GM23338 (cell line): ENCODE measurements at regions not wholly inside any gene's neighbourhood (a gene's known extent, or its start where the extent isn't known, plus 50 kb on each side); places are given as distances from the start of the nearest gene placed in this dataset.

Experiments
- CREB1 ChIP-seq: fragments of 250-450 bp; sonication (Bioruptor Pico); IDR thresholded peaks from 2 replicates; pipeline ENCODE4 v1.5.0; 2020; ENCODE audit warnings: low read depth, mild to moderate bottlenecking, moderate library complexity
- EZH2 ChIP-seq: fragments of 200-600 bp; sonication (generic); IDR thresholded peaks from one replicate; pipeline ENCODE4 v1.8.0; 2017; ENCODE audit warnings: antibody characterized with exemption, mild to moderate bottlenecking, low read depth; ENCODE audit not compliant: unreplicated experiment
- EZH2phosphoT487 ChIP-seq: fragments of 200-600 bp; sonication (generic); IDR thresholded peaks from one replicate; pipeline ENCODE4 v1.8.1; 2018; ENCODE audit warnings: antibody characterized with exemption; ENCODE audit not compliant: unreplicated experiment
- JUNB ChIP-seq: IDR thresholded peaks from one replicate; pipeline ENCODE4 v1.6.1; 2016; ENCODE audit warnings: antibody characterized with exemption; ENCODE audit not compliant: unreplicated experiment
- NANOG ChIP-seq: IDR thresholded peaks from 2 replicates; pipeline ENCODE4 v1.6.1; 2016; ENCODE audit warnings: antibody characterized with exemption, borderline replicate concordance
- POLR2AphosphoS5 ChIP-seq: IDR thresholded peaks from 2 replicates; pipeline ENCODE4 v1.6.1; 2016; ENCODE audit warnings: antibody characterized with exemption, low read depth
- STAT1 ChIP-seq: IDR thresholded peaks from one replicate; pipeline ENCODE4 v1.6.1; 2016; ENCODE audit warnings: antibody characterized with exemption; ENCODE audit not compliant: unreplicated experiment
- ZNF331 ChIP-seq: fragments of 250-450 bp; sonication (Bioruptor Pico); IDR thresholded peaks from 2 replicates; pipeline ENCODE4 v1.5.0; 2020; ENCODE audit warnings: low read depth, mild to moderate bottlenecking, moderate library complexity
- TF ChIP-seq, protein P1 (sequence below), 2 experiments: fragments of 200-600 bp in 1 of 2; sonication (generic) in 1 of 2; conservative IDR thresholded peaks; 2 replicates each; pipeline versions ENCODE4 v1.5.1 to v1.6.1; 2016 to 2017; ENCODE audit warnings: antibody characterized with exemption in 2 of 2, low read depth in 2 of 2, mild to moderate bottlenecking in 2 of 2, moderate library complexity in 1 of 2
- TF ChIP-seq, protein P2 (sequence below): IDR thresholded peaks from 2 replicates; pipeline ENCODE4 v1.6.1; 2016; ENCODE audit warnings: antibody characterized with exemption
- TF ChIP-seq, protein P3 (sequence below): IDR thresholded peaks from one replicate; pipeline ENCODE4 v1.6.1; 2018; ENCODE audit warnings: antibody characterized with exemption; ENCODE audit not compliant: unreplicated experiment
- TF ChIP-seq, protein P4 (sequence below): fragments of 250-450 bp; sonication (Bioruptor Pico); IDR thresholded peaks from 2 replicates; pipeline ENCODE4 v1.5.0; 2020; ENCODE audit warnings: mild to moderate bottlenecking, moderate library complexity

DNA sequence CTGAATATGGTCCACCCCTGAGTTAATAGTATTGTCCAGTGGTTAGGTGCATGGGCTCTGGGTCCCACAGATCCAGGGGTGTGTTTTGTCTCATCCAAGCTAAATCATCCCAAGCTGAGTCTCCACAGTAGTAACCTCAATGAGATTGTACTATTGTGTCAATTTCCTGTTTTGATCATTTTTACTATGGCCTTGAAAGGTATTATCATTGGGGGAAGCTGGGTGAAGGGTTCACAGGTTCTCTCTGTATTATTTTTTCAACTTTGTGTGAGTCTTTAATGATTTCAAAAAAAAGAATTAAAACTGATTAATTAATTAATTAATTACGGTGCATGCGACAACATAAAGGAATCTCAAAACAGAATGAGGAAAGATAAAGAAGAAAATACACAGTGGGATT, 266.1 kb downstream of the MN1 start:
- TF ChIP-seq, protein P1, sequence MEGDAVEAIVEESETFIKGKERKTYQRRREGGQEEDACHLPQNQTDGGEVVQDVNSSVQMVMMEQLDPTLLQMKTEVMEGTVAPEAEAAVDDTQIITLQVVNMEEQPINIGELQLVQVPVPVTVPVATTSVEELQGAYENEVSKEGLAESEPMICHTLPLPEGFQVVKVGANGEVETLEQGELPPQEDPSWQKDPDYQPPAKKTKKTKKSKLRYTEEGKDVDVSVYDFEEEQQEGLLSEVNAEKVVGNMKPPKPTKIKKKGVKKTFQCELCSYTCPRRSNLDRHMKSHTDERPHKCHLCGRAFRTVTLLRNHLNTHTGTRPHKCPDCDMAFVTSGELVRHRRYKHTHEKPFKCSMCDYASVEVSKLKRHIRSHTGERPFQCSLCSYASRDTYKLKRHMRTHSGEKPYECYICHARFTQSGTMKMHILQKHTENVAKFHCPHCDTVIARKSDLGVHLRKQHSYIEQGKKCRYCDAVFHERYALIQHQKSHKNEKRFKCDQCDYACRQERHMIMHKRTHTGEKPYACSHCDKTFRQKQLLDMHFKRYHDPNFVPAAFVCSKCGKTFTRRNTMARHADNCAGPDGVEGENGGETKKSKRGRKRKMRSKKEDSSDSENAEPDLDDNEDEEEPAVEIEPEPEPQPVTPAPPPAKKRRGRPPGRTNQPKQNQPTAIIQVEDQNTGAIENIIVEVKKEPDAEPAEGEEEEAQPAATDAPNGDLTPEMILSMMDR (conservative IDR thresholded peaks at IDR 0.05; ENCODE audit: low read depth in 2 of 2) = no peak
- TF ChIP-seq EZH2 (no peak), POLR2AphosphoS5 (no peak), EZH2phosphoT487 (no peak), NANOG (no peak), JUNB (no peak), CREB1 (CRISPR knock-in tag) (no peak), ZNF331 (CRISPR knock-in tag) (no peak), STAT1 (no peak)
- TF ChIP-seq, protein P2, sequence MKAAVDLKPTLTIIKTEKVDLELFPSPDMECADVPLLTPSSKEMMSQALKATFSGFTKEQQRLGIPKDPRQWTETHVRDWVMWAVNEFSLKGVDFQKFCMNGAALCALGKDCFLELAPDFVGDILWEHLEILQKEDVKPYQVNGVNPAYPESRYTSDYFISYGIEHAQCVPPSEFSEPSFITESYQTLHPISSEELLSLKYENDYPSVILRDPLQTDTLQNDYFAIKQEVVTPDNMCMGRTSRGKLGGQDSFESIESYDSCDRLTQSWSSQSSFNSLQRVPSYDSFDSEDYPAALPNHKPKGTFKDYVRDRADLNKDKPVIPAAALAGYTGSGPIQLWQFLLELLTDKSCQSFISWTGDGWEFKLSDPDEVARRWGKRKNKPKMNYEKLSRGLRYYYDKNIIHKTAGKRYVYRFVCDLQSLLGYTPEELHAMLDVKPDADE = no peak
- TF ChIP-seq, protein P3, sequence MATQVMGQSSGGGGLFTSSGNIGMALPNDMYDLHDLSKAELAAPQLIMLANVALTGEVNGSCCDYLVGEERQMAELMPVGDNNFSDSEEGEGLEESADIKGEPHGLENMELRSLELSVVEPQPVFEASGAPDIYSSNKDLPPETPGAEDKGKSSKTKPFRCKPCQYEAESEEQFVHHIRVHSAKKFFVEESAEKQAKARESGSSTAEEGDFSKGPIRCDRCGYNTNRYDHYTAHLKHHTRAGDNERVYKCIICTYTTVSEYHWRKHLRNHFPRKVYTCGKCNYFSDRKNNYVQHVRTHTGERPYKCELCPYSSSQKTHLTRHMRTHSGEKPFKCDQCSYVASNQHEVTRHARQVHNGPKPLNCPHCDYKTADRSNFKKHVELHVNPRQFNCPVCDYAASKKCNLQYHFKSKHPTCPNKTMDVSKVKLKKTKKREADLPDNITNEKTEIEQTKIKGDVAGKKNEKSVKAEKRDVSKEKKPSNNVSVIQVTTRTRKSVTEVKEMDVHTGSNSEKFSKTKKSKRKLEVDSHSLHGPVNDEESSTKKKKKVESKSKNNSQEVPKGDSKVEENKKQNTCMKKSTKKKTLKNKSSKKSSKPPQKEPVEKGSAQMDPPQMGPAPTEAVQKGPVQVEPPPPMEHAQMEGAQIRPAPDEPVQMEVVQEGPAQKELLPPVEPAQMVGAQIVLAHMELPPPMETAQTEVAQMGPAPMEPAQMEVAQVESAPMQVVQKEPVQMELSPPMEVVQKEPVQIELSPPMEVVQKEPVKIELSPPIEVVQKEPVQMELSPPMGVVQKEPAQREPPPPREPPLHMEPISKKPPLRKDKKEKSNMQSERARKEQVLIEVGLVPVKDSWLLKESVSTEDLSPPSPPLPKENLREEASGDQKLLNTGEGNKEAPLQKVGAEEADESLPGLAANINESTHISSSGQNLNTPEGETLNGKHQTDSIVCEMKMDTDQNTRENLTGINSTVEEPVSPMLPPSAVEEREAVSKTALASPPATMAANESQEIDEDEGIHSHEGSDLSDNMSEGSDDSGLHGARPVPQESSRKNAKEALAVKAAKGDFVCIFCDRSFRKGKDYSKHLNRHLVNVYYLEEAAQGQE = no peak
- TF ChIP-seq, protein P4, sequence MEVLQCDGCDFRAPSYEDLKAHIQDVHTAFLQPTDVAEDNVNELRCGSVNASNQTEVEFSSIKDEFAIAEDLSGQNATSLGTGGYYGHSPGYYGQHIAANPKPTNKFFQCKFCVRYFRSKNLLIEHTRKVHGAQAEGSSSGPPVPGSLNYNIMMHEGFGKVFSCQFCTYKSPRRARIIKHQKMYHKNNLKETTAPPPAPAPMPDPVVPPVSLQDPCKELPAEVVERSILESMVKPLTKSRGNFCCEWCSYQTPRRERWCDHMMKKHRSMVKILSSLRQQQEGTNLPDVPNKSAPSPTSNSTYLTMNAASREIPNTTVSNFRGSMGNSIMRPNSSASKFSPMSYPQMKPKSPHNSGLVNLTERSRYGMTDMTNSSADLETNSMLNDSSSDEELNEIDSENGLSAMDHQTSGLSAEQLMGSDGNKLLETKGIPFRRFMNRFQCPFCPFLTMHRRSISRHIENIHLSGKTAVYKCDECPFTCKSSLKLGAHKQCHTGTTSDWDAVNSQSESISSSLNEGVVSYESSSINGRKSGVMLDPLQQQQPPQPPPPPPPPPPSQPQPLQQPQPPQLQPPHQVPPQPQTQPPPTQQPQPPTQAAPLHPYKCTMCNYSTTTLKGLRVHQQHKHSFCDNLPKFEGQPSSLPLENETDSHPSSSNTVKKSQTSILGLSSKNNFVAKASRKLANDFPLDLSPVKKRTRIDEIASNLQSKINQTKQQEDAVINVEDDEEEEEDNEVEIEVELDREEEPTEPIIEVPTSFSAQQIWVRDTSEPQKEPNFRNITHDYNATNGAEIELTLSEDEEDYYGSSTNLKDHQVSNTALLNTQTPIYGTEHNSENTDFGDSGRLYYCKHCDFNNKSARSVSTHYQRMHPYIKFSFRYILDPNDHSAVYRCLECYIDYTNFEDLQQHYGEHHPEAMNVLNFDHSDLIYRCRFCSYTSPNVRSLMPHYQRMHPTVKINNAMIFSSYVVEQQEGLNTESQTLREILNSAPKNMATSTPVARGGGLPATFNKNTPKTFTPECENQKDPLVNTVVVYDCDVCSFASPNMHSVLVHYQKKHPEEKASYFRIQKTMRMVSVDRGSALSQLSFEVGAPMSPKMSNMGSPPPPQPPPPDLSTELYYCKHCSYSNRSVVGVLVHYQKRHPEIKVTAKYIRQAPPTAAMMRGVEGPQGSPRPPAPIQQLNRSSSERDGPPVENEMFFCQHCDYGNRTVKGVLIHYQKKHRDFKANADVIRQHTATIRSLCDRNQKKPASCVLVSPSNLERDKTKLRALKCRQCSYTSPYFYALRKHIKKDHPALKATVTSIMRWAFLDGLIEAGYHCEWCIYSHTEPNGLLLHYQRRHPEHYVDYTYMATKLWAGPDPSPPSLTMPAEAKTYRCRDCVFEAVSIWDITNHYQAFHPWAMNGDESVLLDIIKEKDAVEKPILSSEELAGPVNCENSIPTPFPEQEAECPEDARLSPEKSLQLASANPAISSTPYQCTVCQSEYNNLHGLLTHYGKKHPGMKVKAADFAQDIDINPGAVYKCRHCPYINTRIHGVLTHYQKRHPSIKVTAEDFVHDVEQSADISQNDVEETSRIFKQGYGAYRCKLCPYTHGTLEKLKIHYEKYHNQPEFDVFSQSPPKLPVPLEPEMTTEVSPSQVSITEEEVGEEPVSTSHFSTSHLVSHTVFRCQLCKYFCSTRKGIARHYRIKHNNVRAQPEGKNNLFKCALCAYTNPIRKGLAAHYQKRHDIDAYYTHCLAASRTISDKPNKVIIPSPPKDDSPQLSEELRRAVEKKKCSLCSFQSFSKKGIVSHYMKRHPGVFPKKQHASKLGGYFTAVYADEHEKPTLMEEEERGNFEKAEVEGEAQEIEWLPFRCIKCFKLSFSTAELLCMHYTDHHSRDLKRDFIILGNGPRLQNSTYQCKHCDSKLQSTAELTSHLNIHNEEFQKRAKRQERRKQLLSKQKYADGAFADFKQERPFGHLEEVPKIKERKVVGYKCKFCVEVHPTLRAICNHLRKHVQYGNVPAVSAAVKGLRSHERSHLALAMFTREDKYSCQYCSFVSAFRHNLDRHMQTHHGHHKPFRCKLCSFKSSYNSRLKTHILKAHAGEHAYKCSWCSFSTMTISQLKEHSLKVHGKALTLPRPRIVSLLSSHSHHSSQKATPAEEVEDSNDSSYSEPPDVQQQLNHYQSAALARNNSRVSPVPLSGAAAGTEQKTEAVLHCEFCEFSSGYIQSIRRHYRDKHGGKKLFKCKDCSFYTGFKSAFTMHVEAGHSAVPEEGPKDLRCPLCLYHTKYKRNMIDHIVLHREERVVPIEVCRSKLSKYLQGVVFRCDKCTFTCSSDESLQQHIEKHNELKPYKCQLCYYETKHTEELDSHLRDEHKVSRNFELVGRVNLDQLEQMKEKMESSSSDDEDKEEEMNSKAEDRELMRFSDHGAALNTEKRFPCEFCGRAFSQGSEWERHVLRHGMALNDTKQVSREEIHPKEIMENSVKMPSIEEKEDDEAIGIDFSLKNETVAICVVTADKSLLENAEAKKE (CRISPR knock-in tag) = no peak
